Activated naive CD4-positive, alpha-beta T cell treated with anti-CD3 and anti-CD28 coated beads, Interleukin-2, amount 50 U/mL, for 72 hours (primary cell): ENCODE measurements at regions not wholly inside any gene's neighbourhood (a gene's known extent, or its start where the extent isn't known, plus 50 kb on each side); places are given as distances from the start of the nearest gene placed in this dataset.

Experiments used
- ATAC-seq, 2 donors: fragments of 150-1000 bp; cut with Tn5 transposase; 2 replicates each; pipeline ENCODE4 v1.10.0; 2021; ENCODE audit warnings: mild to moderate bottlenecking in 2 of 2, moderate library complexity in 2 of 2
- DNase-seq, 2 donors: peaks; one replicate each; pipeline ENCODE4 v3.0.0; 2021 to 2022; ENCODE audit warnings: low spot score in 2 of 2
- H3K27ac Mint-ChIP-seq, 2 donors: one replicate each; pipeline ENCODE4 v1.8.0; 2022; ENCODE audit warnings: mild to moderate bottlenecking in 2 of 2, mixed read lengths in 2 of 2
- H3K36me3 Mint-ChIP-seq, 2 donors: one replicate each; pipeline ENCODE4 v1.8.0; 2022; ENCODE audit warnings: mixed read lengths in 2 of 2
- H3K9me3 Mint-ChIP-seq, 2 donors: one replicate each; pipeline ENCODE4 v1.8.0; 2022; ENCODE audit warnings: mixed read lengths in 2 of 2

DNA sequence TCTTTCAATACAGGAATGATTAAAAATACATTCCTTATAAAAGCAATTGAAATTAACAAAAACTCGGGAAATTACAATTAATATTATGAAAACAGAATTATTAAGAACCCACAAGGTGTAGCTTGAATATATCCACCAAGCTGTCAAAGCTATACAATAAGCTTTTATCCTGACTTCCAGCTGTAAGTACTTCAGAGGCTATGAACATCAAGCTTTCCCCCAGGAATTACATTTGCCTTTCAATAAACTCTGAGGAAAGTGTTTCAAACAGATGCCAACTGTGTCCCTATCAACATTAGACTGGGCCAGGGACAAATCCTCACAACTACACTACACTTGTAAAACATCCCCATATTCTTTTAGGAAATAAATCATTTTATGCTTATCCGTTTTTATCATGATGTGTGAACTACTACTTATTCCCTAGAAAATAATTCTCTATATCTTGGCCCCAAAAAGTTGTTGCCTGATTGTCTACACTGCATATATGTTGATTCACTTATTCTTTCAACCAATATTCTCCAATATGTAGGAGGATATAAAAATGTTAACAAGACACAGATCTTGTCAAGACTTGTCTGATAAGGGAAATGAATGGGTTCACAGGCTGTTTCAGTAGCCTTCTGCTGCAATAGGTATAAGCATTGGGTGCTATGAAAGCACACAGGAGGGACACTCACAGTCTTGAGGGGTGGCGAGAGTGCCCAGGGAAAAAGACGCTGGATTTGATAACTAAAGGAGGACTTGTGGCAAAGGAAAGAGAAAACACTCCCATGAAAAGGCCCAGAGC is 494.1 kb downstream of the CENPC start:
- ATAC-seq (no peak), DNase-seq (no peak)
- no peak overlapping the region for H3K27ac Mint-ChIP-seq
- H3K9me3 Mint-ChIP-seq = peaks cover 0 to 3% of the 10 kb centered on the region in 2 donors
- no peaks in the 10 kb centered on the region for H3K36me3 Mint-ChIP-seq

DNA sequence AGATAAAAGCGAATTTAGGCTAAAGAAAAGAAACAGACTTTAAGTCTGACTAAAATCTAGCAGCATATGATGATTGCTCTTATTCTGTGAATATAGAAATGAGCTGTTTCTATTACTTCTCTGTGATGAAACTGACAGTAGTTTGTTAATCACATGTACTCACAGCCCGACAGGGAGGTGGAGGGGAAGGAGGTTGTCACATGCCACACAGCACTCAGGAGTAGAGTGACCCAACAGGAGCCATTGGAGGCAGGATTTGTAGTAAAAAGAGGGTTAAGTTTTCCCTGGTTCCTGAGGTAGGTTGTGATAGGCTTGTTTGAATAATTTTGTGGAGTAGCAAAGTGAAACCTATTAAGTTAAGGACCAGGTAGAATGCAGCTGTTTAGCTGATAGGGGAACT is 495.9 kb downstream of the CENPC start:
- Mint-ChIP-seq H3K27ac (peak overlapping the region in 1 of 2 donors; percentile 44), H3K36me3 (no peaks in the 10 kb centered on the region), H3K9me3 (peaks cover 0 to 3% of the 10 kb centered on the region in 2 donors)
- no peak for ATAC-seq
- no peak for DNase-seq

DNA sequence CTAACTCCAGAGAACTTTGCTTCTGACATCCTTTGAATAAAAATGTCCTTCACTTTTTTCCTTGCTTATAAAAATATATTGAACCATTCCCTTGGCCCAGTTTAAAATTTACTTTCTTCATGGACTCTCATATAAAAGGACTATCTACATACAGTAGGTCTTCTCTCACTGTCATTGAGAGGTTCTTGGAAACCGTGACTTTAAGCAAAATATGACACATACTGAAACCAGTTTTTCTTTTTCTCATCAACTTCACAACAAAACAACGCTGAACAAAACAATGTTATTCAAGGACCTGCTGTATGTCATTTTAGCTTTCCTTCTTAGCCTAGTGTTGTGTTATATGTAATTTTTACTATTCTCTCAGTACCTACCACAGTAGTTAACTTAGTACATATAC is 496.8 kb downstream of the CENPC start:
- peaks cover 0 to 3% of the 10 kb centered on the region in 2 donors for H3K9me3 Mint-ChIP-seq
- peak in 1 of 2 donors; percentile 49 for ATAC-seq
- no peaks in the 10 kb centered on the region for H3K36me3 Mint-ChIP-seq
- no peak overlapping the region for H3K27ac Mint-ChIP-seq
- DNase-seq = no peak

DNA sequence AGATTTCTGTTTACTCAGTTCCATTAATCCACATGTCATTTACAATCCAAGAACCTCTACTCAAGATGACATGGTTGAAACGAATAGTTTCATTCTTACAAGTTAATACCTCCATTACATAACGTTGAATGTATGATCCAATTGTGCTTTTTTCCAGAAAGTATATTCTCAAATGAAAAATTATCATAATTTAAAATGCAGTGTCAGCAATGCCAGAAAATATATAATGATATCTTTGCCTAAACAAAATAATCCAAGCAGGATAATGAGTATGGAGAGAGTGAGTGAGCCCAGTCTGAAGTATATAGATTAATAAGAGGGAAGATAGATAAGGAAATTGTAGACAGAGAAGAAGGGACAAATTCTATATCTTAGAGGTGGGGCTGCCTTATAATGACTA is 505.0 kb downstream of the CENPC start:
- Mint-ChIP-seq H3K36me3 (no peaks in the 10 kb centered on the region), H3K27ac (no peak overlapping the region), H3K9me3 (peaks cover 0 to 12% of the 10 kb centered on the region in 2 donors)
- no peak for ATAC-seq
- no peak for DNase-seq

DNA sequence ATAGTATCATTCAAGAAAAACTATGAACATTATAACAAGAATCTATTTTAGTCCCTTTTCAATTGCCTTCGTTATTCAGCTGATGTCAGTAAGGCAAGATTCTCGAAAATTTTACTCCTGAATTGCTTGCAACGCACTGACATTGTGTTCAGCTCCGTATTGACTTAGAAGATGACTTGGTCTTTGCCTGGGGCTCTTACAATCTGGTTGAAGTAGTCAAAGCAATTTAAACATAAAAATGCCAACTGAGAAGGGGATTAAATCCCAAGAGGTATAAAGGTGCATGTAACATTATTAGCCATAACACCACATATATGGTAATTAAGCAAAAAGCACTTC is 507.1 kb downstream of the CENPC start:
- Mint-ChIP-seq H3K9me3 (peaks cover 5 to 12% of the 10 kb centered on the region in 2 donors), H3K36me3 (peaks cover 0 to 5% of the 10 kb centered on the region in 2 donors), H3K27ac (no peak overlapping the region)
- no peak for ATAC-seq
- DNase-seq = no peak

DNA sequence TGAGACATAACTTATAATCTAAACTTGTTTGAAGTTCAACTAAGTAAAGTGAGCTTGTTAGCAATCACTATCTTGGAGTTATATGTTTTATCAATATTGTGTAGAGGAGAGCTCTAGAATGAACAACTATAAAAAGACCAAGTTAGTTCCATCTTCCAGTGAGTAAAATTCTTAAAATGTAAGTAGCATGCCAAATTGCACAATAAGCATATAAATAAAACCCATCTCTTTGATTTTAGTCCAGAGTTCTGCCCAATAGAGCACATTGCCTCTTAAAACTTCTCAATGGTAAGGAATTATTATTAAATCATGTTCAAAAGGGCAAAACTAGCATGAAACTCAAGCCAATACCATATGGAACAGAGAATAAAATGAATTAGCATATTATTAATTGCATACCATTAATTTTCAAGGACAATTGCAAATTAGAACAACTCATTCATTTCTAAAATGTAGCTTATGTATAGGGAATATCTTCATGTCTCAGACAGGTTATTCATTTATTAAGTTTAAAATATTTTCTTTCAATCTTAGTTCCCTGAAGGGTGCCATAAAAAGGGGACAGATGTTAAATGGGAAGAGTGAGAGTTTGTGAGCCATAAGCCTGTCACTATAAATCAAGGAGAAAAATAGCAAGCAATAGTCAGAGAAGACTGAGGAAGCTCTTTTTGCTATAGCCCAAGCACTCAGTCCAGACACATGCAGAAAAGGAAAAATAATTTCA is 507.6 kb downstream of the CENPC start:
- Mint-ChIP-seq H3K27ac (no peak overlapping the region), H3K36me3 (peaks cover 0 to 5% of the 10 kb centered on the region in 2 donors), H3K9me3 (peaks cover 5 to 14% of the 10 kb centered on the region in 2 donors)
- no peak for ATAC-seq
- no peak for DNase-seq

GRCh38 chr4:67036791-67037190 is 508.5 kb downstream of the CENPC start:
- Mint-ChIP-seq H3K9me3 (peaks cover 5 to 15% of the 10 kb centered on the region in 2 donors), H3K36me3 (peaks cover 0 to 5% of the 10 kb centered on the region in 2 donors), H3K27ac (no peak overlapping the region)
- ATAC-seq = no peak
- no peak for DNase-seq

DNA sequence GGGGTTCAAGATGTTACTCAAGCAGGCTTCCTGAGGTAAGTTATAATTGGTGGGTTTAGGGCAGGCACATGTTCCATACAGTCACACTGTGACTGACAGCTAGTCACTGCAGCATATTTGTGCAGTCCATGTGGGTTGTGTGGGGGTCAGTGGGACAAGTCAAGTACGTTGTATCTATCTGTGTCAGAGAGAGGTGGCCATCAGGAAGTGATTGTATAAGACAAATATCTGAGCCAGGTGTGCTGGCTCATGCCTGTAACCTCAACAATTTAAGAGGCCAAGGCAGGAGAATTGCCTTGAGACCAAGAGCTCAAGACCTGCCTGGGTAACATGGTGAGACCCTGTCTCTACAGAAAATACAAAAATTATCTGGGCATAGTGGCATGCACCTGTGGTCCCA is 509.3 kb downstream of the CENPC start:
- DNase-seq (no peak), ATAC-seq (no peak)
- Mint-ChIP-seq H3K9me3 (peaks cover 5 to 15% of the 10 kb centered on the region in 2 donors), H3K27ac (no peak overlapping the region), H3K36me3 (peaks cover 0 to 5% of the 10 kb centered on the region in 2 donors)

GRCh38 chr4:67035501-67035900 is 509.8 kb downstream of the CENPC start:
- H3K27ac Mint-ChIP-seq = no peak overlapping the region
- ATAC-seq = no peak
- peaks cover 0 to 5% of the 10 kb centered on the region in 2 donors for H3K36me3 Mint-ChIP-seq
- no peak for DNase-seq
- peaks cover 5 to 15% of the 10 kb centered on the region in 2 donors for H3K9me3 Mint-ChIP-seq

DNA sequence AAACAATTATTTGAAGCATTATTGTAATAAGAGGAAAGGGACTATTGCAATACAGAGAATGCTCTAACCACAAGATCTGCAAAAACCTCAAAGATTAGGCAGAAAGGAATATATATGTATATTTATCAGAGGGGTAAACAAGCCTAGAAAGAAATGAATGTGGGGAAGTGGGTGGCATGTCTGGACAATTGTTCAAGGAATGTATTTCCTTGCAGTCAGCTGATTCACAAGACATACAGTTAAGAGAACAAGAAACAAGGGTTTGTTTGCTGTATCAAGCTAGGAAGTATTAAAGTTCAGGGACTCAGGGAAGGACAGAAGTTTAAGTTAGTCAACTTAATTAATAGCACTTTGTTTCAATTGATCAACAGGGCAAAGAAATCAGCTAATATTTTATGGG is 514.7 kb downstream of the CENPC start:
- Mint-ChIP-seq H3K36me3 (peaks cover 0 to 5% of the 10 kb centered on the region in 2 donors), H3K27ac (no peak overlapping the region), H3K9me3 (peaks cover 5% of the 10 kb centered on the region in 2 donors)
- DNase-seq (no peak), ATAC-seq (no peak)

GRCh38 chr4:67020438-67020797 is 524.9 kb downstream of the CENPC start:
- Mint-ChIP-seq H3K27ac (no peak overlapping the region), H3K9me3 (peaks cover 21 to 24% of the 10 kb centered on the region in 2 donors), H3K36me3 (no peaks in the 10 kb centered on the region)
- no peak for ATAC-seq
- no peak for DNase-seq

DNA sequence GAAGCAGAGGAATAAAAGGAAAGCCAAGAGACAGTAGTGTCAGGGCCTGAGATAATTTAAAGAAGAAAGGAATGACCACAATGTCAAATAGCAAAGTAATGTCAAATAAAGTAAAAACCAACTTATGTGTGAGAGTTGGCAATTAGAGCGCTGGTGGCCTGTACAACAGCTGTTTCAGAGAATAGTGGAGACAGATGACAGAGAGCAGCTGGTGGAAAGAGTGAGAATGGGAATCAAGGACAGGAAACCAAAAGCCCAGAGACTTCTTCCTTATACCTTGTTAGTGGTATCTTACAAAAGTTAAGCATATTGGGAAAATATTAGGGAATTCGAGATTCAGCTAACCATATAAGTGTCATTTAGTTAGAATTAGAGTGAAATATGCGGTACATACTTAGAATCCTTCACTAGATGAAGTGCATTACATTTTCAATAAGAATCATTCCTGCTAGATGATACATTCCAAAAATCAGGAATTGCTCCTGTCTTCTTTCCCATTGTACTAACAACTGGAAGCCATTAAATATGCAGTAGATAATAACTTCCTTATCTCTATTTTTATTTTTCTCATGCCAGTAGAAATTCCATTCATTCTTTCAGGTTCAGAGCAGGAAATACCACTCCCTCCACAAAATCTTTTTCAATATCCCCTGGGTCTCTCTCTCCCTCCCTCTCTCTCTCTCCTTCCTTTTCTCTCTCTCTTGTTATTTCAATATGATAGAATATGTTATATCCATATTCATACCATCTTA is 525.4 kb downstream of the CENPC start:
- Mint-ChIP-seq H3K27ac (no peak overlapping the region), H3K36me3 (no peaks in the 10 kb centered on the region), H3K9me3 (peaks cover 20 to 25% of the 10 kb centered on the region in 2 donors)
- DNase-seq = no peak
- no peak for ATAC-seq

DNA sequence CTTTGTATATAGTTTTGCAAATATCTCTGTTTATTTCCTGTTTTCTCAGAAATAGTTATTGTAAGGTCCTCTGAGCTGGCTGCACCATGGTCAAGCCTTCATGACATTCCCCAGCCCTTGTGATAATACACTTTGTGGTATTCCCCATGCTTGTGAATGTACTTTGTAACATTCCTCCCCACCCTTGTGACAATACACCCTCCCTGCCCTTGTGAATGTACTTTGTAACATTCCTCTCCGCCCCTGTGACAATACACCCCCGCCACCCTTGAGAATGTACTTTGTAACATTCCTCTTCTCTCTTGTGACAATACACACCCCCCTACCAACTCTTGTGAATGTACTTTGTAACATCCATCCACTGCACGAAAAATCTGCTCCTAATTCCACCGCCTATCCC is 530.7 kb downstream of the CENPC start:
- ATAC-seq (no peak), DNase-seq (no peak)
- peaks cover 19 to 33% of the 10 kb centered on the region in 2 donors for H3K9me3 Mint-ChIP-seq
- H3K27ac Mint-ChIP-seq = no peak overlapping the region
- H3K36me3 Mint-ChIP-seq = no peaks in the 10 kb centered on the region

DNA sequence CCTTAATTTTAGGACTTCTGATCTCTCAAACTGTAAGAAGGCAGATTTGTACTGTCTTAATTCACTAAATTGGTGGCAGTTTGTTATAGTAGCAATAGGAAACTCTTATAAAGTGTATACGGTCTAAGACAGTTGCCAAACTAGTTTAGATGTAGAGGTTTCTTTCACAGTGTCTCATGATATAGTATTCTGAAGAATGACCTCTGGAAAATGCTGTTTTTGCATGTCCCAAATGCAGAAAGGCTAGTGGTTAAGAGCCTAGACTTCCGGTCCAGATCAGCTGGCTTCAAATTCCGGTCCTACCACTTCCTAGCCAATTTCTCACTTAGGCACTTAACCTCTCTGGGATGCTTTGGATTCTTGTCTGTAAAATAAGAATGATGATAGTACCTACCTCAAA is 538.5 kb downstream of the CENPC start:
- DNase-seq (no peak), ATAC-seq (no peak)
- no peaks in the 10 kb centered on the region for H3K36me3 Mint-ChIP-seq
- H3K27ac Mint-ChIP-seq = no peak overlapping the region
- peaks cover 3 to 6% of the 10 kb centered on the region in 2 donors for H3K9me3 Mint-ChIP-seq

- peaks cover 14 to 17% of the 10 kb centered on the region in 2 donors for H3K9me3 Mint-ChIP-seq
- ATAC-seq (no peak), DNase-seq (no peak)
- no peak overlapping the region for H3K27ac Mint-ChIP-seq
- peaks cover 0 to 7% of the 10 kb centered on the region in 2 donors for H3K36me3 Mint-ChIP-seq
Observed at GRCh38 chr4:66991521-66991920, 553.8 kb downstream of the CENPC start.

DNA sequence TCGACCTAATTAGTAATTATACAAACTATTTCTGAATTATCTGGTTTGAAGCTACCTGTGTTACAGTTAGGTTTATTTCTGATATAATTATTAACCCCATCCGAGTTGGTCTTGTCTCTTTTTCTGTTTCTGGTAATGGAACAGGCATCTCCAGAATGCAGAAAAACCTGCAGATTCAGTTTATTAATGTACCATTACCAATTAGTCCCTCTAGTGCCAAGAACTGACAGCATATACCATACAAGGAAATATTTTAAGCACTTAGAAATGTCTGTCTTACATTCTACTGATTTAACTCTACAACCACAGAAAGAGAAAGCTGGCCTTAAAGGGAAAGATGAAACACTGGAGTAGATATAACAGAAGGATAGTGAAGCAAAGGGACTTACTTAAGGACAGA is 570.6 kb downstream of the CENPC start:
- ATAC-seq (no peak), DNase-seq (no peak)
- Mint-ChIP-seq H3K9me3 (peaks cover 7 to 20% of the 10 kb centered on the region in 2 donors), H3K27ac (no peak overlapping the region), H3K36me3 (no peaks in the 10 kb centered on the region)

- no peak for DNase-seq
Observed at GRCh38 chr4:66972087-66972486, 573.2 kb downstream of the CENPC start.

More at GRCh38 chr4:66972087-66972486, 573.2 kb downstream of the CENPC start:
- Mint-ChIP-seq H3K36me3 (no peaks in the 10 kb centered on the region), H3K27ac (no peak overlapping the region), H3K9me3 (peaks cover 10 to 25% of the 10 kb centered on the region in 2 donors)
- ATAC-seq = no peak
